H54 (cell line): ENCODE measurements at regions not wholly inside any gene's neighbourhood (a gene's known extent, or its start where the extent isn't known, plus 50 kb on each side); places are given as distances from the start of the nearest gene placed in this dataset.

ENCODE experiments used
- DNase-seq: peaks from one replicate; pipeline ENCODE4 v3.0.0; 2011; ENCODE audit warnings: low spot score, mixed read lengths; ENCODE audit not compliant: insufficient read length
- FAIRE-seq: peaks from 3 replicates; lab custom pipeline; 2011; peaks lifted over from hg19 to GRCh38; lab: Jason Lieb, UNC
- POLR2A ChIP-seq: IDR thresholded peaks from 2 replicates; pipeline ENCODE4 v1.6.1; 2011; ENCODE audit warnings: low read depth, mild to moderate bottlenecking, low read length

GRCh38 chr5:101163088-101163487 is 260.0 kb upstream of the ST8SIA4 start:
- no peak for FAIRE-seq
- TF ChIP-seq POLR2A: no peak

GRCh38 chr5:101160002-101160401 is 256.9 kb upstream of the ST8SIA4 start:
- DNase-seq: no peak
- FAIRE-seq: no peak
- TF ChIP-seq POLR2A: no peak

More at GRCh38 chr5:101163088-101163487, 260.0 kb upstream of the ST8SIA4 start:
- DNase-seq: no peak

GRCh38 chr5:101159006-101159405 is 255.9 kb upstream of the ST8SIA4 start:
- DNase-seq (no peak), FAIRE-seq (no peak)
- no peak for TF ChIP-seq POLR2A

- no peak for DNase-seq
- TF ChIP-seq POLR2A: no peak
- no peak for FAIRE-seq
Measured at GRCh38 chr5:101153526-101153925, 250.4 kb upstream of the ST8SIA4 start.

- FAIRE-seq: no peak
- TF ChIP-seq POLR2A: no peak
- no peak for DNase-seq
Measured at GRCh38 chr5:101143526-101143925, 240.4 kb upstream of the ST8SIA4 start.

- no peak for FAIRE-seq
- TF ChIP-seq POLR2A: no peak
- no peak for DNase-seq
Measured at GRCh38 chr5:101142102-101142501, 239.0 kb upstream of the ST8SIA4 start.

- FAIRE-seq: no peak
Measured at GRCh38 chr5:101136454-101136853, 233.4 kb upstream of the ST8SIA4 start.

GRCh38 chr5:101123363-101123762 is 220.3 kb upstream of the ST8SIA4 start:
- FAIRE-seq (no peak), DNase-seq (no peak)
- TF ChIP-seq POLR2A: no peak

More at GRCh38 chr5:101136454-101136853, 233.4 kb upstream of the ST8SIA4 start:
- TF ChIP-seq POLR2A: no peak
- no peak for DNase-seq

- FAIRE-seq: peak; percentile 23
- no peak for DNase-seq
- TF ChIP-seq POLR2A: no peak
Measured at GRCh38 chr5:101112645-101113044, 209.6 kb upstream of the ST8SIA4 start.

- no peak for DNase-seq
- FAIRE-seq: no peak
- no peak for TF ChIP-seq POLR2A
Measured at GRCh38 chr5:101103874-101104273, 200.8 kb upstream of the ST8SIA4 start.

- FAIRE-seq: no peak
- no peak for DNase-seq
- TF ChIP-seq POLR2A: no peak
Measured at GRCh38 chr5:101102506-101102905, 199.4 kb upstream of the ST8SIA4 start.

GRCh38 chr5:101091902-101092301 is 188.8 kb upstream of the ST8SIA4 start:
- DNase-seq: no peak
- TF ChIP-seq POLR2A: no peak
- FAIRE-seq: no peak

- TF ChIP-seq POLR2A: no peak
- no peak for FAIRE-seq
- no peak for DNase-seq
Measured at GRCh38 chr5:101084353-101084752, 181.3 kb upstream of the ST8SIA4 start.

- no peak for FAIRE-seq
- TF ChIP-seq POLR2A: no peak
- no peak for DNase-seq
Measured at GRCh38 chr5:101080462-101081240, 177.6 kb upstream of the ST8SIA4 start.

GRCh38 chr5:101068298-101068697 is 165.2 kb upstream of the ST8SIA4 start:
- FAIRE-seq (no peak), DNase-seq (no peak)
- TF ChIP-seq POLR2A: no peak
